Gastrocnemius medialis (tissue), 4 donors: ENCODE measurements at regions not wholly inside any gene's neighbourhood (a gene's known extent, or its start where the extent isn't known, plus 50 kb on each side); places are given as distances from the start of the nearest gene placed in this dataset.

Experiments used
- CTCF ChIP-seq, 5 experiments: fragments of 450-650 bp in 3 of 5; fragments of 200-600 bp in 2 of 5; sonication (generic) in 2 of 5; IDR thresholded peaks in 4 of 5; conservative IDR thresholded peaks in 1 of 5; 1 replicate in 4 of 5; 2 replicates in 1 of 5; pipeline ENCODE4 v1.5.1; 2016 to 2019; ENCODE audit warnings: antibody characterized with exemption in 5 of 5, mild to moderate bottlenecking in 3 of 5, moderate library complexity in 3 of 5
- POLR2A ChIP-seq, 2 donors: fragments of 450-650 bp; IDR thresholded peaks; one replicate each; pipeline ENCODE4 v1.6.1; 2017; ENCODE audit warnings: antibody characterized with exemption in 2 of 2, mild to moderate bottlenecking in 2 of 2, moderate library complexity in 2 of 2

DNA sequence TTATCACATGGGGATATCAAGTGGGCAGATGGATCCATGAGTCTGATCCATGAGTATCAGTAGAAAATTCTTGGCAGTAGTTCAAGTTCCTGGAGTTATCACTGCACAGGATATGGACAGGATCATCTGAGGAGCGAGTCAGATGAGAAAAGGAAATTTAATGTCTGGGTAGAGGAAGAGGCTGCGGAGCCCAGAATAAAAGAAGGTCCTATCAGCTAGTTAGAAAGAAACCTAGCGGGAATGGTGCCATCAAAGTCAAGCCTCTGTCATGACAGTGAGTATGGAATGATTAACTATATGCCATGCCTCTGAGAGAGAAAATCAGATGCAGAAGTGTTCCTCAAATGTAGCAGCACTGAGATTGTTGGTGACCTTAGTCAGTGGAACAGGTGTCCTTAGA lies 248.1 kb downstream of the PIK3R1 start:
- TF ChIP-seq POLR2A (IDR thresholded peaks at IDR 0.05), result no peak
- TF ChIP-seq CTCF (IDR thresholded peaks at IDR 0.05 in 4 of 5, conservative IDR thresholded peaks at IDR 0.05 in 1 of 5), result no peak
